ENCODE measurements at regions not wholly inside any gene's neighbourhood (a gene's known extent, or its start where the extent isn't known, plus 50 kb on each side); places are given as distances from the start of the nearest gene placed in this dataset.

- H3K4me3 ChIP-seq (ENCODE audit: low read depth, low read length): no peak overlapping the region
- no peak for TF ChIP-seq CTCF (conservative IDR thresholded peaks at IDR 0.05; ENCODE audit: low read depth, low read length)
- DNase-seq (ENCODE audit: low read depth): no peak
Measured at GRCh38 chr12:131218026-131218922, 264.6 kb downstream of the ADGRD1 start.

- no peak for DNase-seq (ENCODE audit: low read depth)
- TF ChIP-seq CTCF (conservative IDR thresholded peaks at IDR 0.05; ENCODE audit: low read depth, low read length): no peak
- H3K4me3 ChIP-seq (ENCODE audit: low read depth, low read length): no peak overlapping the region
Measured at GRCh38 chr12:131218923-131219669, 265.4 kb downstream of the ADGRD1 start.

DNA sequence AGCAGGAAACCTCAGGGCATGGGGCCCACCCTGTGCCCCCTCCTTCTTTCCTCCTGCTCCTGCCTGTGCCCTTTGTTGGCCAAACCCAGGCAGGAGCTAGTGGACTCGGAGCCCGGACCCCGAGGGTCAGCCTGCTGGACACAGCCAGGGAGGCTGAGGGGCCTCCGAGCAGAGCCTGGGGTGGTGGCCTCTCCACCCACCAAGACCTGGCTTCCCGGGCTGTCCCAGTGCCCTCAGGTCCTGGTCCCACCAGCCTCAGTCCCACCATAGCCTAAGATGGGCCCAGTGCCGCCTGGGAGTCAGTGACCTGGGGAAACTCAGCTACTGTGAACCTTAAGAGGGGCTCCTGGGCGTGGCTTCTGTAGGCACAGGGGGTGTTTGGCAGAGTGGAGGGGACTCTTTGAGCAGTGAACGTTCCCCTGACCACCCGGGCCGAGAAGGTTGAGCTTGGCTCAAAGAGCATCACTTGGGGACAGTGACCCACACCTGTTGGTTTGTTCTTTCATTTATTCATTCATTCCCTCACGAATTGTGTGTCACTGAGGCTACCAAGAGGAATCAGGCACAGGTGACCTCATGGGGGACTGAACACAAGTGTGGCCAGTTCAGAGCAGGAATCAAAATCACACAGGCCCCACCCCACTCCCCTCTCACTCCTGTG is 266.1 kb downstream of the ADGRD1 start:
- DNase-seq (ENCODE audit: low read depth): no peak
- no peak overlapping the region for H3K4me3 ChIP-seq (ENCODE audit: low read depth, low read length)
- TF ChIP-seq CTCF (conservative IDR thresholded peaks at IDR 0.05; ENCODE audit: low read depth, low read length): no peak

DNA sequence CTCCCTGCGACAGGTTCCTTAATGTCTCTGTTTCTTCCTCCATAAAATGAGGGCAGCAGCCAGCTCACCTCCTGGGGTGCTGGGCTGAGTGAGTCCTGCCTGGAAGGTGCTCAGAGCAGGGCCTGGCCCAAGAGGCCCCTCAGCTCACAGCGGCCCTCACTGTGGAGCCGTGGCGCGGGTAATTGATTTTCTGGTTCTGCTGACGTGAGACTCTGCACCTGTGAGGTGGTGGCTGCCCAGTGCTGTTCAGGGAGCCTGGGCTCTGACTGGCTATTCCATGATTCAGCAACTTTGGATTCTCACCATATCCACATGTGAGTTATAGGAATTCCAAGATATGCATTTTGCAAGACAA is 266.6 kb downstream of the ADGRD1 start:
- TF ChIP-seq CTCF (conservative IDR thresholded peaks at IDR 0.05; ENCODE audit: low read depth, low read length): no peak
- DNase-seq (ENCODE audit: low read depth): no peak
- no peak overlapping the region for H3K4me3 ChIP-seq (ENCODE audit: low read depth, low read length)

DNA sequence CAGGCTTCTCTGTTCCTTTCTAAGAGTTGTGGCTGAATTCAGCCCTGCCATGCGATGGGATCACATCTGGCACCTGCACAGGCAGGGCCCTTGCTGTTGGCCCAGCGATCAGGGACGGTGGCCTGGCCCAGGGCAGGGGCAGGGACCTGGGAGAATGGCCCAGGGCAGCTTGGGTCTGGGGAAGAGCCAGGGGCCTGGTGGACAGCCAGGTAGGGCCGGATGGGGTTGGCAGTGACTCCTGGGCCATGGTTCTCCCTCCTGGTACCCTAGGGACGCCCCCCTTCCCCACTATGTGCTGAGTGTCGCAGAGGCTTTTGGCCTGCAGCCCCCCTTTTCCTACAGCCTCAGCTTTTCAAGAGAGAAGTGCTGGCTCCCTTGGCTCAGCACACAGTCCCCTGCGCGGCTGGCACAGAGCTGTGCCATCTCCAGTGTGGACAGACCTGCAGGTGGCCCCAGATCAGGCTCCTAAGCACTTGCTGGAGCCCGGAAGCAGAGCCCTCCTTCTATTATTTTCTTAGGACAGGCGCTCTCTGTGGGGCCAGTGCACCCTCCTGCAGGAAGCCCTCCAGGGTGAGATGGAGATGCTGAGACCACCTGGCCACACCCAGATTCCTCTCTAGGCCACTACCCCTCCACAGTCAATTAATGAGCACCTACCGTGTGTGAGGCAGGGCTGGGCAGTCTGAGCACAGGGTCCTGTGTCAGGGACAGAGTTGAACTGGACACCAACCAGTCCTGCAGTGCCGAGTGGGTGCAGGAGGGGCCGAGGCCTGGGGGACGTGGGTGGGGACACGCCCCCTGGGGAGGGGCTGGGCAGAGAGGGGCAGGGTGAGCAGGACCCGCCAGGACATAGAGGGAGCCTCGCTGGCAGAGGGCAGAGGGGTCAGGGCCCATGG is 267.6 kb downstream of the ADGRD1 start:
- no peak for TF ChIP-seq CTCF (conservative IDR thresholded peaks at IDR 0.05; ENCODE audit: low read depth, low read length)
- H3K4me3 ChIP-seq (ENCODE audit: low read depth, low read length): no peak overlapping the region
- DNase-seq (ENCODE audit: low read depth): no peak

GRCh38 chr12:131221957-131222328 is 268.2 kb downstream of the ADGRD1 start:
- no peak overlapping the region for H3K4me3 ChIP-seq (ENCODE audit: low read depth, low read length)
- no peak for DNase-seq (ENCODE audit: low read depth)
- TF ChIP-seq CTCF (conservative IDR thresholded peaks at IDR 0.05; ENCODE audit: low read depth, low read length): no peak

Measured in choroid plexus epithelial cell (primary cell).